Memory B cell (primary cell): ENCODE measurements at regions not wholly inside any gene's neighbourhood (a gene's known extent, or its start where the extent isn't known, plus 50 kb on each side); places are given as distances from the start of the nearest gene placed in this dataset.
A peak's percentile ranks its signal among the peaks of the same experiment; 100 is the strongest.
"Not testable (repeated sequence)": the region's sequence is repeated elsewhere in the genome, so short reads cannot be mapped to it uniquely, and the experiment has no call there.

ENCODE experiments used
- ATAC-seq: fragments of 150-1000 bp; cut with Tn5 transposase; 2 replicates; pipeline ENCODE4 v1.10.0; 2021; ENCODE audit warnings: low read depth, mild to moderate bottlenecking, moderate library complexity
- DNase-seq, 2 donors: peaks; one replicate each; pipeline ENCODE4 v3.0.0; 2022; ENCODE audit warnings: low spot score in 2 of 2
- H3K27ac Mint-ChIP-seq: one replicate; pipeline ENCODE4 v1.8.0; 2022; ENCODE audit warnings: mild to moderate bottlenecking, moderate library complexity, mixed read lengths
- H3K27me3 Mint-ChIP-seq: one replicate; pipeline ENCODE4 v1.8.0; 2022; ENCODE audit warnings: mixed read lengths
- H3K36me3 Mint-ChIP-seq: one replicate; pipeline ENCODE4 v1.8.0; 2022; ENCODE audit warnings: mild to moderate bottlenecking, mixed read lengths
- H3K4me1 Mint-ChIP-seq: one replicate; pipeline ENCODE4 v1.8.0; 2022; ENCODE audit warnings: mixed read lengths
- H3K4me3 Mint-ChIP-seq: one replicate; pipeline ENCODE4 v1.8.0; 2022; ENCODE audit warnings: mild to moderate bottlenecking, moderate library complexity, mixed read lengths
- H3K9me3 Mint-ChIP-seq: one replicate; pipeline ENCODE4 v1.8.0; 2022; ENCODE audit warnings: mixed read lengths

- H3K27me3 Mint-ChIP-seq, result no peaks in the 10 kb centered on the region
- peak overlapping the region; percentile 83 for H3K4me3 Mint-ChIP-seq
- H3K27ac Mint-ChIP-seq, result peak overlapping the region; percentile 93
- peaks cover 23% of the 10 kb centered on the region for H3K4me1 Mint-ChIP-seq
- DNase-seq (no peak), ATAC-seq (no peak)
- no peaks in the 10 kb centered on the region for H3K9me3 Mint-ChIP-seq
- H3K36me3 Mint-ChIP-seq, result no peaks in the 10 kb centered on the region
Observed at GRCh38 chr6:27140999-27141528, 106.4 kb upstream of the PRSS16 start.

- Mint-ChIP-seq H3K36me3 (no peaks in the 10 kb centered on the region), H3K27ac (peak overlapping the region; percentile 93), H3K4me1 (peaks cover 23% of the 10 kb centered on the region), H3K27me3 (no peaks in the 10 kb centered on the region), H3K9me3 (no peaks in the 10 kb centered on the region), H3K4me3 (peak overlapping the region; percentile 68)
- no peak for ATAC-seq
- DNase-seq, result no peak
Observed at GRCh38 chr6:27141529-27142015, 105.9 kb upstream of the PRSS16 start.

DNA sequence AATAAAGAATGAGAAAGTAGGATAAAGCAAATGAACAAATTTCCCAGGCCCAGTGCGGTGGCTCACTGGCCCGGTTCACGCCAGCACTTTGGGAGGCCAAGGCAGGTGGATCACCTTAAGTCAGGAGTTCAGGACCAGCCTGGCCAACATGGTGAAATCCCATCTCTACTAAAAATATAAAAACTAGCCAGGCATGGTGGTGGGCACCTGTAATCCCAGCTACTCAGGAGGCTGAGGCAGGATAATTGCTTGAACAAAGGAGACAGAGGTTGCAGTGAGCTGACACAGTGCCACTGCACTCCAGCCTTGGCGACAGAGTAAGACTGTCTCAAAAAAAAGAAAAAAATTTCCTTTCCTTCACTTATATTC lies 104.5 kb upstream of the PRSS16 start:
- H3K27ac Mint-ChIP-seq, result peak overlapping the region; percentile 62
- H3K27me3 Mint-ChIP-seq, result not testable (repeated sequence)

GRCh38 chr6:27143474-27144026 lies 104.0 kb upstream of the PRSS16 start:
- H3K27me3 Mint-ChIP-seq, result no peaks in the 10 kb centered on the region
- DNase-seq, result no peak
- H3K27ac Mint-ChIP-seq, result peak overlapping the region; percentile 62
- peak overlapping the region; percentile 48 for H3K4me3 Mint-ChIP-seq
- no peaks in the 10 kb centered on the region for H3K36me3 Mint-ChIP-seq
- no peak for ATAC-seq
- no peaks in the 10 kb centered on the region for H3K9me3 Mint-ChIP-seq
- peaks cover 20% of the 10 kb centered on the region for H3K4me1 Mint-ChIP-seq

More for the DNA sequence above, 104.5 kb upstream of the PRSS16 start:
- Mint-ChIP-seq H3K4me3 (peak overlapping the region; percentile 48), H3K4me1 (peaks cover 23% of the 10 kb centered on the region)
- H3K9me3 Mint-ChIP-seq, H3K36me3 Mint-ChIP-seq, ATAC-seq, DNase-seq: not testable (repeated sequence)

DNA sequence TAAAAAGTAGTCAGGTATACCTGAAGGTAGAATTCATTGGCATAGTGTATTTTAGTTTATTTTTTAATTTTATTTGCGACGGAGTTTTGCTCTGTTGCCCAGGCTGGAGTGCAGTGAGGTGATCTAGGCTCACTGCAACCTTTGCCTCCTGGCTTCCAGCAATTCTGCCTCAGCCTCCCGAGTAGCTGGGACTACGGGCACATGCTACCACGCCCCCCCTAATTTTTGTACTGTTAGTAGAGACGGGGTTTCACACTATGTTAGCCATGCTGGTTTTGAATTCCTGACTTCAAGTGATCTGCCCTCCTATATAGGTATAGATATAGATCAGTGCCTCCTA lies 102.8 kb upstream of the PRSS16 start:
- ATAC-seq (no peak), DNase-seq (no peak)
- Mint-ChIP-seq H3K4me1 (peaks cover 19% of the 10 kb centered on the region), H3K27me3 (no peaks in the 10 kb centered on the region), H3K27ac (no peak overlapping the region), H3K9me3 (no peaks in the 10 kb centered on the region), H3K4me3 (no peak overlapping the region), H3K36me3 (no peaks in the 10 kb centered on the region)

GRCh38 chr6:27145731-27146455 lies 101.6 kb upstream of the PRSS16 start:
- Mint-ChIP-seq H3K27me3 (no peaks in the 10 kb centered on the region), H3K36me3 (no peaks in the 10 kb centered on the region), H3K27ac (no peak overlapping the region), H3K4me3 (no peak overlapping the region), H3K9me3 (no peaks in the 10 kb centered on the region), H3K4me1 (peaks cover 16% of the 10 kb centered on the region)
- DNase-seq (peak in 1 of 2 donors; percentile 54), ATAC-seq (peak; percentile 46)

GRCh38 chr6:27146456-27146705 lies 101.1 kb upstream of the PRSS16 start:
- DNase-seq, H3K36me3 Mint-ChIP-seq, H3K27ac Mint-ChIP-seq, H3K27me3 Mint-ChIP-seq, H3K9me3 Mint-ChIP-seq, ATAC-seq, H3K4me3 Mint-ChIP-seq: not testable (repeated sequence)
- peaks cover 13% of the 10 kb centered on the region for H3K4me1 Mint-ChIP-seq

DNA sequence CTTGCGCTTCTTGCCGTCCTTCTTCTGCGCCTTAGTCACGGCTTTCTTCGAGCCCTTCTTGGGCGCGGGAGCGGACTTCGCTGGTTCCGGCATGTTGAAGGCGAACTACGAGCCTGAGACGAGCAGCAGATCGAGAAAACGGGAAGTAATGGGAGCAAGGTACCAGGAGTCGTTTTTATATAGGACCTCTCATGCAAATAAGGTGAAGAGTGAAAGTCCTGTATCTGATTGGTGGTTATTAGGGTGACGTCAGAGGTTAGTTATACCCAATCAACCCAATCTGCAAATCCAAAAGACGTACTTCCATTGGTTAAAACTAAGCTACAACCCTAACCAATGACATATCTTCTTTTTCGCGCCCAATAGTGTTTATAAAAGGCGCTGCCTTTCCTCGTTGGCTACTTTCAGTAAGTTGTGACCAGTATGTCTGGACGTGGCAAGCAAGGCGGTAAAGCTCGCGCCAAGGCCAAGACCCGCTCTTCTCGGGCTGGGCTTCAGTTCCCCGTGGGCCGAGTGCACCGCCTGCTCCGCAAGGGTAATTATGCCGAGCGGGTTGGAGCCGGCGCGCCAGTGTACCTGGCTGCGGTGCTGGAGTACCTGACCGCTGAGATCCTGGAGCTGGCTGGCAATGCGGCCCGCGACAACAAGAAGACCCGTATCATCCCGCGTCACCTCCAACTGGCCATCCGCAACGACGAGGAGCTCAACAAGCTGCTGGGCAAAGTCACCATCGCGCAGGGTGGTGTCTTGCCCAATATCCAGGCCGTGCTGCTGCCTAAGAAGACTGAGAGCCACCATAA lies 100.6 kb upstream of the PRSS16 start:
- Mint-ChIP-seq H3K27ac (no peak overlapping the region), H3K36me3 (no peaks in the 10 kb centered on the region), H3K4me3 (no peak overlapping the region), H3K9me3 (no peaks in the 10 kb centered on the region), H3K27me3 (no peaks in the 10 kb centered on the region), H3K4me1 (peaks cover 9% of the 10 kb centered on the region)
- ATAC-seq (peak; percentile 83), DNase-seq (peak; percentile 81 to 87)

DNA sequence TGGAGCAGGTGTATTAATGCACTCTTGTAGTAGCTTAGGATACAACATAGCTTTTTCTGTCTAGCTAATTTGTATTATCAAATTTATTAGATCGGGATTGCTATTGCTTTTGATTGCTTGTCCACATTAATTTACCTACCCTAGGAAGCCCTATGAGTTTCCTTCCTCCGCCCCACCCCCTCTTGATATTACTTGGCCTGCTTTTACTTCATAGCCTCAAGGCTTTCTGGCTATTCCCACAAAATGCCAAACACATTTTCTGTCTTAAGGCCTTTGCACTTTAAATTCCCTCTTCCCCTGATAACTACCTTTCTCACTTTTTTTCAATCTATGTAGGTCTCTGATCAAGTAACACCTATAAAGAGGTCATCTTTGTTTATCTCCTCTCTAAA lies 99.1 kb upstream of the PRSS16 start:
- no peak for DNase-seq
- Mint-ChIP-seq H3K27me3 (no peaks in the 10 kb centered on the region), H3K27ac (no peak overlapping the region), H3K4me1 (peaks cover 4% of the 10 kb centered on the region), H3K4me3 (no peak overlapping the region), H3K36me3 (no peaks in the 10 kb centered on the region), H3K9me3 (no peaks in the 10 kb centered on the region)
- no peak for ATAC-seq

- Mint-ChIP-seq H3K4me3 (no peak overlapping the region), H3K9me3 (no peaks in the 10 kb centered on the region), H3K36me3 (no peaks in the 10 kb centered on the region), H3K27me3 (no peaks in the 10 kb centered on the region), H3K4me1 (peaks cover 2% of the 10 kb centered on the region), H3K27ac (no peak overlapping the region)
- DNase-seq (no peak), ATAC-seq (no peak)
Observed at GRCh38 chr6:27149150-27149549, 98.4 kb upstream of the PRSS16 start.

DNA sequence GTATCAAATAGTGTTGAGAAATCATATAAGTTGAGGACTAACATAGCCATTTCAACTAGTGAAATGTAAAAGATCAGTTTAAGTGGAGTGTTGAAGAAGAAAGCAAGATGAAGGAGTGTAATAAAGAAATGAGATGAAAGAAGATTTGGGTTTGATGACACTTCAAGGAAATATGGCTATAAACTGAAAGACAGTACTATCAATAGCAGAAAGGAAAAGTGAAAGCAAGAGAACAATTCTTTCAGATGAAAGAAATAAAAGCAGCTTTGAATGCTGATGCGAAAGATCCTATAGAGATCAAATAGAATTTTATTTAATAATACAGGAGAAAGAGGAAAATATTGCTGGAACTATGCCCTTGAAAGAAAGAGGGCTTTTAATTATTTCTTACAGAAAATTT lies 92.8 kb upstream of the PRSS16 start:
- no peak for ATAC-seq
- peak overlapping the region; percentile 28 for H3K27ac Mint-ChIP-seq
- H3K4me1 Mint-ChIP-seq, result peaks cover 22% of the 10 kb centered on the region
- H3K27me3 Mint-ChIP-seq, result no peaks in the 10 kb centered on the region
- H3K9me3 Mint-ChIP-seq, result no peaks in the 10 kb centered on the region
- H3K36me3 Mint-ChIP-seq, result no peaks in the 10 kb centered on the region
- H3K4me3 Mint-ChIP-seq, result no peak overlapping the region
- DNase-seq, result no peak

DNA sequence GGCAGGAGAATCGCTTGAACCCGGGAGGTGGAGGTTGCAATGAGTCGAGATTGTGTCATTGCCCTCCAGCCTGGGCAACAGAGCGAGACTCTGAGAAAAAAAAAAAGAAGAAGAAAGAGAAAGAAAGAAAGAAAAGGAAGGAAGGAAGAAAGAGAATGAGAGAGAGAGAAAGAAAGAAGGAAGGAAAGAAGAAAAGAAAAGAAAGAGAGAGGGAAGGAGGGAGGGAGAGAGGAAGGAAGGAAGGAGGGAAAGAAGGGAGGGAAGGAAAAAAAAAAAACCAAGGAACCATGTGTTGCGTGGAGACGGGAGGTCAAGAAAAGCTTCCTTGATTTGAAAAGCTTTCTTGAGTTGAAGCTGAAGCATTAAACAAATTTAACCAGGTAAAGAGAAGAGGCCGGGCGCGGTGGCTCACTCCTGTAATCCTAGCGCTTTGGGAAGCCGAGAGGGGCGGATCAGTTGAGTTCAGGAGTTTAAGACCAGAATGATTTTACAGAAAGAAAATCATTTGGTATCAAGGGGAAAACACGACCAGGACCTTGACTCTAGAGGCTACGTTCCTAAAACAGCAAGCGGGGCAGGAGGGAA lies 90.5 kb upstream of the PRSS16 start:
- H3K36me3 Mint-ChIP-seq, result no peaks in the 10 kb centered on the region
- no peaks in the 10 kb centered on the region for H3K9me3 Mint-ChIP-seq
- ATAC-seq (no peak), DNase-seq (no peak)
- H3K27me3 Mint-ChIP-seq, result no peaks in the 10 kb centered on the region
- peaks cover 24% of the 10 kb centered on the region for H3K4me1 Mint-ChIP-seq
- peak overlapping the region; percentile 80 for H3K4me3 Mint-ChIP-seq
- H3K27ac Mint-ChIP-seq, result peak overlapping the region; percentile 92

- Mint-ChIP-seq H3K4me1 (peaks cover 24% of the 10 kb centered on the region), H3K27me3 (no peaks in the 10 kb centered on the region), H3K9me3 (no peaks in the 10 kb centered on the region), H3K4me3 (peak overlapping the region; percentile 80), H3K27ac (peak overlapping the region; percentile 92), H3K36me3 (no peaks in the 10 kb centered on the region)
- DNase-seq, result peak; percentile 77 to 78
- ATAC-seq, result peak; percentile 84
Observed at GRCh38 chr6:27157459-27158315, 89.8 kb upstream of the PRSS16 start.
